MCF 10A (cell line): ENCODE measurements at regions not wholly inside any gene's neighbourhood (a gene's known extent, or its start where the extent isn't known, plus 50 kb on each side); places are given as distances from the start of the nearest gene placed in this dataset.

Experiments used
- BruUV-seq: library from RNA; stranded (reverse); fragments of 400-500 nt; replicated peaks from 2 replicates; lab custom pipeline; 2021; lab: Mats Ljungman, UMichigan
- CTCF ChIA-PET: fragments of 300-600 bp; sonication (Branson Sonifier 250); formaldehyde crosslinking; extraction: SDS; loops from one replicate; lab custom pipeline; 2021; ENCODE audit warnings: antibody characterized with exemption, inconsistent platforms; lab: Yijun Ruan, JAX
- POLR2A ChIA-PET: fragments of 300-600, 350-650 bp; sonication (Branson Sonifier 250); formaldehyde crosslinking; extraction: SDS; loops from one replicate; lab custom pipeline; 2020; ENCODE audit warnings: antibody characterized with exemption, inconsistent platforms; lab: Yijun Ruan, JAX
- DNase-seq: peaks from one replicate; pipeline ENCODE4 v3.0.0-alpha.2; 2018; ENCODE audit not compliant: unreplicated experiment
- H3K27ac Mint-ChIP-seq: one replicate; pipeline ENCODE4 v1.8.0; 2022; ENCODE audit warnings: mild to moderate bottlenecking, low read depth, mixed read lengths; ENCODE audit not compliant: unreplicated experiment
- H3K27me3 Mint-ChIP-seq: one replicate; pipeline ENCODE4 v1.8.0; 2022; ENCODE audit warnings: mixed read lengths; ENCODE audit not compliant: insufficient read depth, unreplicated experiment
- H3K36me3 Mint-ChIP-seq: one replicate; pipeline ENCODE4 v1.8.0; 2022; ENCODE audit warnings: mild to moderate bottlenecking, moderate library complexity, mixed read lengths; ENCODE audit not compliant: insufficient read depth, unreplicated experiment
- H3K4me1 Mint-ChIP-seq: one replicate; pipeline ENCODE4 v1.8.0; 2022; ENCODE audit warnings: mixed read lengths; ENCODE audit not compliant: insufficient read depth, unreplicated experiment
- H3K4me3 Mint-ChIP-seq: one replicate; pipeline ENCODE4 v1.8.0; 2022; ENCODE audit warnings: mild to moderate bottlenecking, moderate library complexity, mixed read lengths; ENCODE audit not compliant: unreplicated experiment
- H3K9me3 Mint-ChIP-seq: one replicate; pipeline ENCODE4 v1.8.0; 2022; ENCODE audit warnings: mixed read lengths; ENCODE audit not compliant: unreplicated experiment
- CTCF ChIP-seq: fragments of 200-600 bp; IDR thresholded peaks from one replicate; pipeline ENCODE4 v1.8.0; 2022; ENCODE audit warnings: antibody characterized with exemption, mild to moderate bottlenecking; ENCODE audit not compliant: unreplicated experiment
- intact Hi-C: fragments of 100-400 bp; cut with micrococcal nuclease; formaldehyde crosslinking; loops from 2 replicates; pipeline ENCODE4 v1.14.1; 2022

GRCh38 chr2:161085149-161085548, 75.1 kb upstream of the TANK start:
- H3K36me3 Mint-ChIP-seq = no peaks in the 10 kb centered on the region
- BruUV-seq = no TSS peak
- POLR2A ChIA-PET = interaction anchor here (0.5 to 0.7 kb wide), 2 partner anchors 37 to 1034 kb away, joined by 3 read pairs; no protein-coding TSS in a partner anchor
- H3K9me3 Mint-ChIP-seq = no peaks in the 10 kb centered on the region
- H3K4me3 Mint-ChIP-seq = no peak overlapping the region
- CTCF ChIA-PET = no interaction called here
- no peaks in the 10 kb centered on the region for H3K27me3 Mint-ChIP-seq
- no peak for DNase-seq
- H3K4me1 Mint-ChIP-seq = no peaks in the 10 kb centered on the region
- TF ChIP-seq CTCF = no peak
- no peak overlapping the region for H3K27ac Mint-ChIP-seq
- intact Hi-C loops = no loop called here

- Mint-ChIP-seq H3K27me3 (no peaks in the 10 kb centered on the region), H3K4me3 (no peak overlapping the region), H3K27ac (no peak overlapping the region), H3K4me1 (no peaks in the 10 kb centered on the region), H3K9me3 (no peaks in the 10 kb centered on the region), H3K36me3 (no peaks in the 10 kb centered on the region)
- ChIA-PET CTCF (interaction anchor here (0.6 to 0.8 kb wide), 4 partner anchors 12 to 67 kb away, joined by 3 read pairs; no protein-coding TSS in a partner anchor), POLR2A (interaction anchor here (0.7 kb wide), 2 partner anchors 10 to 1230 kb away, joined by 3 to 4 read pairs; partner anchors contain the start of gene IFIH1)
- no peak for DNase-seq
- BruUV-seq = no TSS peak
- intact Hi-C loops = no loop called here
- TF ChIP-seq CTCF = no peak
Measured at GRCh38 chr2:161088658-161089350, 71.4 kb upstream of the TANK start.

GRCh38 chr2:161090411-161090810, 69.8 kb upstream of the TANK start:
- no TSS peak for BruUV-seq
- DNase-seq = no peak
- ChIA-PET POLR2A (interaction anchor here (0.7 kb wide), 3 partner anchors 9 to 30 kb away, joined by 3 read pairs; no protein-coding TSS in a partner anchor), CTCF (interaction anchor here (1.1 to 1.4 kb wide), 2 partner anchors 15 to 27 kb away, joined by 4 to 8 read pairs; no protein-coding TSS in a partner anchor)
- Mint-ChIP-seq H3K27ac (peak overlapping the region; percentile 35), H3K36me3 (no peaks in the 10 kb centered on the region), H3K4me1 (no peaks in the 10 kb centered on the region), H3K9me3 (no peaks in the 10 kb centered on the region), H3K27me3 (no peaks in the 10 kb centered on the region), H3K4me3 (no peak overlapping the region)
- intact Hi-C loops = no loop called here
- no peak for TF ChIP-seq CTCF

- DNase-seq = no peak
- ChIA-PET CTCF (no interaction called here), POLR2A (no interaction called here)
- no peaks in the 10 kb centered on the region for H3K9me3 Mint-ChIP-seq
- TF ChIP-seq CTCF = no peak
- no peak overlapping the region for H3K4me3 Mint-ChIP-seq
- no TSS peak for BruUV-seq
- H3K27me3 Mint-ChIP-seq = no peaks in the 10 kb centered on the region
- H3K36me3 Mint-ChIP-seq = no peaks in the 10 kb centered on the region
- no peak overlapping the region for H3K27ac Mint-ChIP-seq
- intact Hi-C loops = no loop called here
- H3K4me1 Mint-ChIP-seq = peaks cover 7% of the 10 kb centered on the region
Measured at GRCh38 chr2:161095314-161095713, 64.9 kb upstream of the TANK start.
